Epithelial cell of esophagus (primary cell): ENCODE measurements at regions not wholly inside any gene's neighbourhood (a gene's known extent, or its start where the extent isn't known, plus 50 kb on each side); places are given as distances from the start of the nearest gene placed in this dataset.

Experiments used
- DNase-seq: peaks from one replicate; pipeline ENCODE4 v3.0.0; 2010; ENCODE audit warnings: low read depth
- H3K4me3 ChIP-seq: 2 replicates; pipeline ENCODE4 v1.5.1; 2011; ENCODE audit warnings: mild to moderate bottlenecking, low read length, control low read depth
- TF ChIP-seq, protein P1 (sequence below): IDR thresholded peaks from 2 replicates; pipeline ENCODE4 v1.5.1; 2011; ENCODE audit warnings: low read depth, mild to moderate bottlenecking, low read length, control low read depth, inconsistent platforms; ENCODE audit not compliant: insufficient read depth; ENCODE audit errors: missing control alignments

DNA sequence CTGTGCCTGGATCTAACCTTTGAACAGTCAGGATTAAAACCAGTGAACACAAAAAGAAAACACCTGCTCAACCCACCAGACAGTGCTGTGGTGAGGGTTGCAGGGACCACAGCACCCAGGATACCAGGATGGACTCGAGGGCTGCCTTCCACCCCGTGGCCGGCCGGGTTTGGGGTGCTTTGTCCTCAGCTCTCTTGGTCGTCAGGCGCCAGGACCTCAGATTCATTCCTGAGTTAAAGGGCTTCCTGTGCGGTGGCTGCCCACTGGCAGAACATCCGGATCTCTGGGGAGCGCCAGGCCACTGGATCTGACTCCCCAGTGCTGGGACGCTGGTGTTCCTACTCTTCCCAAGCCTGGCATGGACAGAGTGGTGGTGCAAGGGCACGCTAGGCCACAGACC, 239.8 kb downstream of the TFCP2L1 start:
- H3K4me3 ChIP-seq, result no peak overlapping the region
- TF ChIP-seq, protein P1, sequence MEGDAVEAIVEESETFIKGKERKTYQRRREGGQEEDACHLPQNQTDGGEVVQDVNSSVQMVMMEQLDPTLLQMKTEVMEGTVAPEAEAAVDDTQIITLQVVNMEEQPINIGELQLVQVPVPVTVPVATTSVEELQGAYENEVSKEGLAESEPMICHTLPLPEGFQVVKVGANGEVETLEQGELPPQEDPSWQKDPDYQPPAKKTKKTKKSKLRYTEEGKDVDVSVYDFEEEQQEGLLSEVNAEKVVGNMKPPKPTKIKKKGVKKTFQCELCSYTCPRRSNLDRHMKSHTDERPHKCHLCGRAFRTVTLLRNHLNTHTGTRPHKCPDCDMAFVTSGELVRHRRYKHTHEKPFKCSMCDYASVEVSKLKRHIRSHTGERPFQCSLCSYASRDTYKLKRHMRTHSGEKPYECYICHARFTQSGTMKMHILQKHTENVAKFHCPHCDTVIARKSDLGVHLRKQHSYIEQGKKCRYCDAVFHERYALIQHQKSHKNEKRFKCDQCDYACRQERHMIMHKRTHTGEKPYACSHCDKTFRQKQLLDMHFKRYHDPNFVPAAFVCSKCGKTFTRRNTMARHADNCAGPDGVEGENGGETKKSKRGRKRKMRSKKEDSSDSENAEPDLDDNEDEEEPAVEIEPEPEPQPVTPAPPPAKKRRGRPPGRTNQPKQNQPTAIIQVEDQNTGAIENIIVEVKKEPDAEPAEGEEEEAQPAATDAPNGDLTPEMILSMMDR, result no peak
- no peak for DNase-seq

DNA sequence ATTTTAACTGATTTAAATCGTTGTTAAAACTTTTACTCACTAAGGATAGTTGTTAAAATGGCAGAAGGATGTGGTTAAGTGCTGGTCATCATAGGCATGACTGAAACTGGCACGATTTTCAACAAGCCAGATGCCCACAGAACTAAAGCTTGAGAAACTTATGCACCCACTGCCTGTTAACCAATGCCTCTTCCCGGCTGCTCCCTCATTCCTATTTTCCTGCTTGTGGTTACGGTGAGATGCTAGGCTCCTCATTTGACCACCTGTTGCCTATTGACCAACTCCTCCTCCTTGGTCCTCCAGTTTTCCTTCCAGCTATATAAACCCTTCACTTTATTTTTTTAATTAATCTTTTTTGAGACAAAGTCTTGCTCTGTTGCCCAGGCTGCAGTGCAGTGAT, 238.7 kb downstream of the TFCP2L1 start:
- TF ChIP-seq, protein P1, result no peak

DNA sequence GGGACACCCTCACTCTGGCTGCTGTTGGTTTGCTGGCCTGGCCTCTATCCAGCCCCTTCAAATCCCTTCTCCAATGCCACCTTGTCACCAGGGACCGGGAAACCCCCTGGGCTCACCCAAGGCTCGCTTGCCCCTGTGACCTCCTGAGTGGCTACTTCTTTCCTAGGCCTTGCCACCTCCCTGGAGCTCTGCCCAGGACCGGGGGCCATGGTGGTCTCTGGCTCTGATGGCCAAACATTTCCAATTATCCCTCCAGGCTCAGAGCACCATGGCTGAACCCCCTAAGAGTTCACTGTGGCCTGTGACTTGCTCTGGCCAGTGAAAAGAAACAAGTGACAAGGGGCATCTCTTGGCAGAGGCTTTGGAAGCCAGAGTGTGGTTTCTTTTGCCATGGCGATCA, 237.6 kb downstream of the TFCP2L1 start:
- TF ChIP-seq, protein P1, result no peak
- H3K4me3 ChIP-seq, result no peak overlapping the region
- no peak for DNase-seq

More for the DNA sequence above, 238.7 kb downstream of the TFCP2L1 start:
- DNase-seq, result no peak
- H3K4me3 ChIP-seq, result no peak overlapping the region

DNA sequence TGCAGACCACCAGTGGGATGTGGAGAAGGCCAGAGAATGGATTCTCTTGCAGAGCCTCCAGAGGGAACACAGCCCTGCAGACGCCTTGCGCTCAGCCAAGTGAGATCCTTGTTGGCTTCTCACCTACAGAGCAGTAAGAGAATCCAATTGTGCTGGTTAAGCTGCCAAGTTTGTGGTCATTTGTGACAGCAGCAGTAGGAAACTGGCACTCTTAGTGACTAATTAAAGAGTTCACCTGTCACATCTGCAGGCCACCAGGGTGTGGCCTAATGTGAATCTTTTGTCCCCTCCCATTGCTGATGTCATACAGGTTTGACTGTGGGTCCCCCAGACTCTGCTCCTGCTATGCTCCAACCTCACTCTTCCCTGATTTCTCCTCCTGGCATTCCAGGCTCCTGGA, 235.9 kb downstream of the TFCP2L1 start:
- TF ChIP-seq, protein P1, result no peak
- no peak for DNase-seq
- H3K4me3 ChIP-seq, result no peak overlapping the region

DNA sequence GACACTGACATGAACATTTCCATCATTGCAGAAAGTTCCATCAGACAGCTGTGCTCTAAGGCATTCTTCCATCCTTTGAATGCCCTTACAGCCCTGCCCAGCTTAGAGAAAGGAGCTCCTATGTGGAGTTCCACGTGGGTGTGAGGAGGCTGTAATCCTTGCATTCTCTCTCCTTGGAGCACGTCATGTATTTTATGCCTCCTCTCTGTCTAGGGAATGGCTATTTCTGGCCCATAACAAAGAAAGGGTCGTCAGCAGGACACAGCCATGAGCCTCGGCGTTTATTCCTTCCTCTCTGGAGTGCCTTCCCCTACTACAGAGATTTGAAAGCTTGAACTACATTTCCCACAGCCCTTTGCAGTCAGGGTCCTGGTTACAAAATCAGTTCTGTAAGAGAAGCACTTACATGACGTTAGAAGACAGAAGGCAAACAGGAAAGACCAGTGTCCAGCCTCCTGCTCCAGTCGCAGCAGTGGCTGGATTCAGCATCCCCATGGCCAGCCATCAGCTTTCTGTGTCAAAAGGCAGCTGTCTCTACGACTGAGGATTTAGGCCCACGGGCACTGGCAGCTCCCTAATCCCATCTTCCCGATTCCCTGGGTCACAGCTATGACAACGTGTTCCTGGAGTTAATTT, 234.9 kb downstream of the TFCP2L1 start:
- no peak for DNase-seq

DNA sequence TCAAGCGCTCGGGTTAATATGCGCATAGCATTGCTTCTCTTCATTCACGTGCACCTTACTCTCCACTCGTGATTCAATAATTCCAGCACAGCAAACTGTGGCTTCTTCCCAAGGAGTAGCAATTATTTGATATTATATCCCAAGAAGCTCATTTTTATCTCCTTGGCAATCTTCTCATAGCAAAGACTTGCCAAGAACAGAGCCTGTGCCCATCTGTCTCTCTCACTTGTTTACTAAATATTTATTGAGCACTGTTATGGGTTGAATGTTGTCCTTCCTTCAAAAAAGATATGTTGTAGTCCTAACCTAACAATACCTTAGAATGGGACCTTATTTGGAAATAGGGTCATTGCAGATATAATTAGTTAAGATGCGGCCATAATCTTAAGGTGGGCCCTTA, 233.7 kb downstream of the TFCP2L1 start:
- DNase-seq, result no peak
- TF ChIP-seq, protein P1, result no peak
- no peak overlapping the region for H3K4me3 ChIP-seq

More for the DNA sequence above, 234.9 kb downstream of the TFCP2L1 start:
- TF ChIP-seq, protein P1, result no peak
- no peak overlapping the region for H3K4me3 ChIP-seq

DNA sequence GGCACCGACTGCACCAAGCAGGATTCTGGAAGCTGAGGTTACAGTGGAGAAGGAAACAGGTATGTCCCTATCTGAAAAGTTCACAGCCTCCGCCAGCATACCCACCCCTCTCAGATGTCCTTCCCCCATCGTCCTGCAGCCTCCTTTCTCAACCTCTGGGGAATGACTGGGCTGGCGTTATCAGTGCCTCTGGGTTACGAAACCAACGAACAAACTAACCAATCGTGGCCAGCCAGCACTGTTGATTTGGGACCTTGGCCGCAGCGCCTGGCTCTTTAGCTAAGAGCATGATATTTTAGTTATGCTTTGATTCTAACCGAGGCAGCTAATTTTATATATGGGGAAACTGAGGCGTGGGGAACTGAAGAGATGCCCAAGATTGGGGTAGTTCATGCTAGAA, 233.0 kb downstream of the TFCP2L1 start:
- DNase-seq, result no peak
- TF ChIP-seq, protein P1, result no peak
- no peak overlapping the region for H3K4me3 ChIP-seq
